NCI-H2107 treated with DMSO at 0.1 percent for 48 hours (cell line): ENCODE measurements at regions not wholly inside any gene's neighbourhood (a gene's known extent, or its start where the extent isn't known, plus 50 kb on each side); places are given as distances from the start of the nearest gene placed in this dataset.
"Not testable (repeated sequence)": the region's sequence is repeated elsewhere in the genome, so short reads cannot be mapped to it uniquely, and the experiment has no call there.

Source experiments
- DNase-seq: peaks from one replicate; lab custom pipeline; 2025; ENCODE audit not compliant: unreplicated experiment; lab: John Stamatoyannopoulos, UW

GRCh38 chr6:28794175-28795002 is 129.4 kb downstream of the TRIM27 start:
- DNase-seq: no peak

- DNase-seq: not testable (repeated sequence)
Observed at GRCh38 chr6:28800647-28801046, 123.1 kb downstream of the TRIM27 start.

GRCh38 chr6:28802417-28803336 is 121.1 kb downstream of the TRIM27 start:
- no peak for DNase-seq

- no peak for DNase-seq
Observed at GRCh38 chr6:28803337-28803709, 120.5 kb downstream of the TRIM27 start.

- no peak for DNase-seq
Observed at GRCh38 chr6:28807682-28808280, 116.0 kb downstream of the TRIM27 start.

GRCh38 chr6:28808383-28808782 is 115.4 kb downstream of the TRIM27 start:
- DNase-seq: no peak

- DNase-seq: no peak
Observed at GRCh38 chr6:28809947-28810658, 113.7 kb downstream of the TRIM27 start.

- no peak for DNase-seq
Observed at GRCh38 chr6:28810659-28811053, 113.1 kb downstream of the TRIM27 start.

GRCh38 chr6:28811873-28812272 is 111.9 kb downstream of the TRIM27 start:
- no peak for DNase-seq

GRCh38 chr6:28812778-28813569 is 110.8 kb downstream of the TRIM27 start:
- DNase-seq: no peak

GRCh38 chr6:28814032-28814976 is 109.5 kb downstream of the TRIM27 start:
- DNase-seq: no peak

- DNase-seq: no peak
Observed at GRCh38 chr6:28816339-28816908, 107.4 kb downstream of the TRIM27 start.

GRCh38 chr6:28816909-28817807 is 106.6 kb downstream of the TRIM27 start:
- no peak for DNase-seq

GRCh38 chr6:28817808-28818145 is 106.0 kb downstream of the TRIM27 start:
- no peak for DNase-seq

- DNase-seq: no peak
Observed at GRCh38 chr6:28824793-28825731, 98.7 kb downstream of the TRIM27 start.

- no peak for DNase-seq
Observed at GRCh38 chr6:28825732-28826293, 98.0 kb downstream of the TRIM27 start.
